ENCODE measurements at regions not wholly inside any gene's neighbourhood (a gene's known extent, or its start where the extent isn't known, plus 50 kb on each side); places are given as distances from the start of the nearest gene placed in this dataset.

DNA sequence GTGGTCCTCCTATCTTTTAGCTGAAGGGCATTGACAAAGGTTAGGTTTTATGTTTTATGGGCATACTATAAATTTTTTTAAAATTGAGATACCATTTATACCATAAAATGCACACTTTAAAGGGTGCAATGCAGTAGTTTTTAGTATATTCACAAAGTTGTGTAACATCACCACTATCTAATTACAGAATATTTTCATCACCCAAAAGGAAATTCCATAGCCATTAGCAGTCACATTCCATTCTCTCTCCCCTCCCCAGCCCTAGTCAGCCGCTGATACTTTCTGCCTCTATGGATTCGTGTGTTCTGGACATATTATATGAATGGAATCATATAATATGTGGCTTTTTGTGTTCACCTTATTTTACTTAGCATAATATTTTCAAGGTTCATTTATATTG, 135.8 kb upstream of the B3GALT2 start:
- TF ChIP-seq, protein P1, sequence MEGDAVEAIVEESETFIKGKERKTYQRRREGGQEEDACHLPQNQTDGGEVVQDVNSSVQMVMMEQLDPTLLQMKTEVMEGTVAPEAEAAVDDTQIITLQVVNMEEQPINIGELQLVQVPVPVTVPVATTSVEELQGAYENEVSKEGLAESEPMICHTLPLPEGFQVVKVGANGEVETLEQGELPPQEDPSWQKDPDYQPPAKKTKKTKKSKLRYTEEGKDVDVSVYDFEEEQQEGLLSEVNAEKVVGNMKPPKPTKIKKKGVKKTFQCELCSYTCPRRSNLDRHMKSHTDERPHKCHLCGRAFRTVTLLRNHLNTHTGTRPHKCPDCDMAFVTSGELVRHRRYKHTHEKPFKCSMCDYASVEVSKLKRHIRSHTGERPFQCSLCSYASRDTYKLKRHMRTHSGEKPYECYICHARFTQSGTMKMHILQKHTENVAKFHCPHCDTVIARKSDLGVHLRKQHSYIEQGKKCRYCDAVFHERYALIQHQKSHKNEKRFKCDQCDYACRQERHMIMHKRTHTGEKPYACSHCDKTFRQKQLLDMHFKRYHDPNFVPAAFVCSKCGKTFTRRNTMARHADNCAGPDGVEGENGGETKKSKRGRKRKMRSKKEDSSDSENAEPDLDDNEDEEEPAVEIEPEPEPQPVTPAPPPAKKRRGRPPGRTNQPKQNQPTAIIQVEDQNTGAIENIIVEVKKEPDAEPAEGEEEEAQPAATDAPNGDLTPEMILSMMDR (IDR thresholded peaks at IDR 0.05), result no peak
- TF ChIP-seq ZFX (IDR thresholded peaks at IDR 0.05; ENCODE audit: borderline replicate concordance), result no peak

All from 22Rv1 (cell line).